Motor neuron (in vitro differentiated cells): ENCODE measurements at regions not wholly inside any gene's neighbourhood (a gene's known extent, or its start where the extent isn't known, plus 50 kb on each side); places are given as distances from the start of the nearest gene placed in this dataset.
A peak's percentile ranks its signal among the peaks of the same experiment; 100 is the strongest.
"Not testable (repeated sequence)": the region's sequence is repeated elsewhere in the genome, so short reads cannot be mapped to it uniquely, and the experiment has no call there.

Experiments used
- ATAC-seq, 8 experiments: fragments of 200-7000 bp; cut with Tn5 transposase; replicated peaks in 6 of 8; 2 replicates each; pipeline ENCODE4 v1.8.0; 2021; ENCODE audit warnings: mild to moderate bottlenecking in 8 of 8, moderate library complexity in 8 of 8
- H3K27ac ChIP-seq, 2 donors: fragments of 250-450 bp; sonication (Bioruptor Pico); 2 replicates each; pipeline ENCODE4 v1.9.0; 2021; ENCODE audit warnings: antibody characterized with exemption in 2 of 2, mild to moderate bottlenecking in 2 of 2, moderate library complexity in 1 of 2
- H3K4me1 ChIP-seq, 2 donors: fragments of 250-450 bp; sonication (Bioruptor Pico); replicated peaks in 1 of 2; 2 replicates each; pipeline ENCODE4 v1.6.1; 2021; ENCODE audit warnings: antibody characterized with exemption in 2 of 2, mild to moderate bottlenecking in 2 of 2, moderate library complexity in 1 of 2
- H3K4me3 ChIP-seq, 5 donors: fragments of 250-450 bp; sonication (Bioruptor Pico); 2 replicates each; pipeline ENCODE4 v1.9.0; 2021; ENCODE audit warnings: antibody characterized with exemption in 5 of 5, mild to moderate bottlenecking in 5 of 5, moderate library complexity in 4 of 5
- WGBS, 10 experiments: fragments of 450-650 bp; shearing (Covaris generic); methylation state at CpG; one replicate each; pipeline ENCODE4 v1.0.0; 2022; 5-methylcytosine and 5-hydroxymethylcytosine counted together
- in situ Hi-C, 9 experiments: fragments of 400-800 bp; cut with MboI; loops; one replicate each; pipeline ENCODE4 v1.15.0; 2021; ENCODE audit warnings: low sequenced_read_pairs in 9 of 9, low pct_unique_long_range_greater_than_20kb in 2 of 9; ENCODE audit not compliant: unreplicated experiment in 9 of 9

GRCh38 chr3:152122851-152123250 lies 145.9 kb upstream of the MBNL1 start:
- no peak for ATAC-seq
- Histone ChIP-seq H3K27ac (no peak overlapping the region), H3K4me3 (no peak overlapping the region), H3K4me1 (no peaks in the 10 kb centered on the region)
- 60 to 100% (median 83%) methylated on average over 2 to 5 of the region's 5 CpGs for WGBS, 10 experiments
- in situ Hi-C loops: no loop called here

GRCh38 chr3:152123457-152123856 lies 145.3 kb upstream of the MBNL1 start:
- WGBS, 10 experiments: 80 to 100% (median 94%) methylated on average over 1 of the region's 1 CpG; no CpG with 5 or more reads in 2 of the 10 experiments
- no peaks in the 10 kb centered on the region for H3K4me1 ChIP-seq
- no peak overlapping the region for H3K4me3 ChIP-seq
- ATAC-seq: peak in 1 of 8 experiments; percentile 44
- no peak overlapping the region for H3K27ac ChIP-seq
- in situ Hi-C loops: no loop called here

- Histone ChIP-seq H3K4me3 (no peak overlapping the region), H3K27ac (no peak overlapping the region), H3K4me1 (no peaks in the 10 kb centered on the region)
- WGBS, 10 experiments: 50 to 93% (median 68%) methylated on average over 1 to 2 of the region's 2 CpGs; no CpG with 5 or more reads in 1 of the 10 experiments
- ATAC-seq: peak in 5 of 8 experiments; percentile 16 to 79 (median 27)
- in situ Hi-C loops: no loop called here
Observed at GRCh38 chr3:152126260-152126659, 142.5 kb upstream of the MBNL1 start.

- WGBS, 10 experiments: 56 to 98% (median 96%) methylated on average over 1 to 4 of the region's 4 CpGs; no CpG with 5 or more reads in 2 of the 10 experiments
- in situ Hi-C loops: no loop called here
- H3K4me3 ChIP-seq: no peak overlapping the region
- H3K4me1 ChIP-seq: no peaks in the 10 kb centered on the region
- H3K27ac ChIP-seq: no peak overlapping the region
- no peak for ATAC-seq
Observed at GRCh38 chr3:152127058-152127457, 141.7 kb upstream of the MBNL1 start.

- WGBS, 10 experiments: 33 to 100% (median 79%) methylated on average over 1 of the region's 1 CpG; no CpG with 5 or more reads in 2 of the 10 experiments
- in situ Hi-C loops: no loop called here
- Histone ChIP-seq H3K4me3 (no peak overlapping the region), H3K4me1 (no peaks in the 10 kb centered on the region), H3K27ac (no peak overlapping the region)
- no peak for ATAC-seq
Observed at GRCh38 chr3:152128356-152128755, 140.4 kb upstream of the MBNL1 start.

GRCh38 chr3:152139651-152140050 lies 129.1 kb upstream of the MBNL1 start:
- no peak overlapping the region for H3K4me3 ChIP-seq
- H3K27ac ChIP-seq: no peak overlapping the region
- WGBS, 10 experiments: 94 to 100% (median 100%) methylated on average over 1 to 3 of the region's 3 CpGs; no CpG with 5 or more reads in 2 of the 10 experiments
- ATAC-seq: no peak
- in situ Hi-C loops: no loop called here
- H3K4me1 ChIP-seq: no peaks in the 10 kb centered on the region

- Histone ChIP-seq H3K4me3 (no peak overlapping the region), H3K27ac (no peak overlapping the region), H3K4me1 (no peaks in the 10 kb centered on the region)
- 60 to 100% (median 94%) methylated on average over 1 to 2 of the region's 2 CpGs; no CpG with 5 or more reads in 4 of the 10 experiments for WGBS, 10 experiments
- ATAC-seq: no peak
- in situ Hi-C loops: no loop called here
Observed at GRCh38 chr3:152146461-152146860, 122.3 kb upstream of the MBNL1 start.

- H3K4me1 ChIP-seq: no peaks in the 10 kb centered on the region
- no peak overlapping the region for H3K27ac ChIP-seq
- in situ Hi-C loops: no loop called here
- no peak overlapping the region for H3K4me3 ChIP-seq
- no peak for ATAC-seq
Observed at GRCh38 chr3:152147748-152148147, 121.0 kb upstream of the MBNL1 start.

GRCh38 chr3:152148579-152148978 lies 120.2 kb upstream of the MBNL1 start:
- no peak overlapping the region for H3K27ac ChIP-seq
- no peaks in the 10 kb centered on the region for H3K4me1 ChIP-seq
- peak in 3 of 8 experiments; percentile 5 to 42 (median 40) for ATAC-seq
- no peak overlapping the region for H3K4me3 ChIP-seq
- 0 to 71% (median 33%) methylated on average over 1 of the region's 1 CpG; no CpG with 5 or more reads in 3 of the 10 experiments for WGBS, 10 experiments
- in situ Hi-C loops: no loop called here

- Histone ChIP-seq H3K4me1 (no peaks in the 10 kb centered on the region), H3K4me3 (no peak overlapping the region), H3K27ac (no peak overlapping the region)
- in situ Hi-C loops: no loop called here
- 0 to 100% (median 70%) methylated on average over 1 of the region's 1 CpG; no CpG with 5 or more reads in 2 of the 10 experiments for WGBS, 10 experiments
- ATAC-seq: no peak
Observed at GRCh38 chr3:152149832-152150231, 118.9 kb upstream of the MBNL1 start.

GRCh38 chr3:152151216-152151876 lies 117.4 kb upstream of the MBNL1 start:
- H3K27ac ChIP-seq: no peak overlapping the region
- no peak overlapping the region for H3K4me3 ChIP-seq
- in situ Hi-C loops: no loop called here
- H3K4me1 ChIP-seq: no peaks in the 10 kb centered on the region
- peak in 3 of 8 experiments; percentile 87 to 91 (median 88) for ATAC-seq
- 0 to 85% (median 64%) methylated on average over 2 to 8 of the region's 8 CpGs for WGBS, 10 experiments

- 0 to 100% (median 67%) methylated on average over 1 to 5 of the region's 42 CpGs; no CpG with 5 or more reads in 1 of the 10 experiments for WGBS, 10 experiments
- H3K4me3 ChIP-seq, in situ Hi-C loops, H3K4me1 ChIP-seq, H3K27ac ChIP-seq: not testable (repeated sequence)
- peak in 3 of 8 experiments; percentile 16 to 49 (median 42) for ATAC-seq
Observed at GRCh38 chr3:152151877-152152765, 116.6 kb upstream of the MBNL1 start.

GRCh38 chr3:152153115-152153514 lies 115.6 kb upstream of the MBNL1 start:
- WGBS, 10 experiments: 80 to 100% (median 92%) methylated on average over 1 to 4 of the region's 5 CpGs; no CpG with 5 or more reads in 4 of the 10 experiments
- H3K4me1 ChIP-seq, in situ Hi-C loops, H3K27ac ChIP-seq, H3K4me3 ChIP-seq, ATAC-seq: not testable (repeated sequence)
